Mesendoderm (in vitro differentiated cells): ENCODE measurements at regions not wholly inside any gene's neighbourhood (a gene's known extent, or its start where the extent isn't known, plus 50 kb on each side); places are given as distances from the start of the nearest gene placed in this dataset.

Experiments
- DNase-seq: peaks from one replicate; pipeline ENCODE4 v3.0.0; 2013
- H2AK5ac ChIP-seq: 2 replicates; pipeline ENCODE4 v1.6.1; 2013; ENCODE audit warnings: low read length, inconsistent platforms
- H2BK120ac ChIP-seq: 2 replicates; pipeline ENCODE4 v1.6.1; 2013; ENCODE audit warnings: low read depth, mild to moderate bottlenecking, low read length, moderate library complexity, mixed read lengths
- H2BK15ac ChIP-seq: replicated peaks from 2 replicates; pipeline ENCODE4 v1.6.1; 2013; ENCODE audit warnings: low read depth, mild to moderate bottlenecking, moderate library complexity
- H2BK5ac ChIP-seq: 2 replicates; pipeline ENCODE4 v1.6.1; 2013; ENCODE audit warnings: low read length, inconsistent platforms
- H3K18ac ChIP-seq: 2 replicates; pipeline ENCODE4 v1.6.1; 2013; ENCODE audit warnings: mild to moderate bottlenecking, low read length, mixed read lengths
- H3K23ac ChIP-seq: one replicate; pipeline ENCODE4 v1.6.1; 2013; ENCODE audit warnings: low read length
- H3K27ac ChIP-seq: 2 replicates; pipeline ENCODE4 v1.5.1; 2013; ENCODE audit warnings: low read depth, mild to moderate bottlenecking, inconsistent platforms, low read length, moderate library complexity
- H3K27me3 ChIP-seq: 2 replicates; pipeline ENCODE4 v1.6.1; 2013; ENCODE audit warnings: low read length, control low read depth, mild to moderate bottlenecking, inconsistent platforms; ENCODE audit not compliant: insufficient read depth, poor library complexity
- H3K36me3 ChIP-seq: 2 replicates; pipeline ENCODE4 v1.6.1; 2013; ENCODE audit warnings: low read length, inconsistent platforms; ENCODE audit not compliant: control insufficient read depth, insufficient read depth
- H3K4ac ChIP-seq: one replicate; pipeline ENCODE4 v1.6.1; 2013; ENCODE audit warnings: low read depth, mild to moderate bottlenecking, low read length, moderate library complexity
- H3K4me1 ChIP-seq: 2 replicates; pipeline ENCODE4 v1.6.1; 2013; ENCODE audit warnings: low read depth, low read length, inconsistent platforms; ENCODE audit not compliant: control insufficient read depth
- H3K4me2 ChIP-seq: 2 replicates; pipeline ENCODE4 v1.6.1; 2013; ENCODE audit warnings: low read length
- H3K4me3 ChIP-seq: 2 replicates; pipeline ENCODE4 v1.5.1; 2013; ENCODE audit warnings: mild to moderate bottlenecking, low read length
- H3K56ac ChIP-seq: one replicate; pipeline ENCODE4 v1.6.1; 2013; ENCODE audit warnings: low read length
- H3K79me1 ChIP-seq: 2 replicates; pipeline ENCODE4 v1.6.1; 2013; ENCODE audit warnings: low read length, inconsistent platforms
- H3K79me2 ChIP-seq: 2 replicates; pipeline ENCODE4 v1.6.1; 2013; ENCODE audit warnings: mild to moderate bottlenecking, low read length; ENCODE audit not compliant: control insufficient read depth, insufficient read depth
- H3K9ac ChIP-seq: 2 replicates; pipeline ENCODE4 v1.6.1; 2013; ENCODE audit warnings: low read length, inconsistent platforms
- H4K5ac ChIP-seq: one replicate; pipeline ENCODE4 v1.6.1; 2013; ENCODE audit warnings: low read length
- H4K8ac ChIP-seq: one replicate; pipeline ENCODE4 v1.6.1; 2013; ENCODE audit warnings: low read depth, mild to moderate bottlenecking, control low read depth, low read length, moderate library complexity
- WGBS: extraction: QIAGEN DNeasy Blood & Tissue Kit; methylation state at CpG from one replicate; pipeline ENCODE4 v1.1.7; 2013; ENCODE audit warnings: low lambda C conversion rate, missing lambda C conversion rate; ENCODE audit not compliant: insufficient coverage; ENCODE audit errors: extremely low coverage; 5-methylcytosine and 5-hydroxymethylcytosine counted together

DNA sequence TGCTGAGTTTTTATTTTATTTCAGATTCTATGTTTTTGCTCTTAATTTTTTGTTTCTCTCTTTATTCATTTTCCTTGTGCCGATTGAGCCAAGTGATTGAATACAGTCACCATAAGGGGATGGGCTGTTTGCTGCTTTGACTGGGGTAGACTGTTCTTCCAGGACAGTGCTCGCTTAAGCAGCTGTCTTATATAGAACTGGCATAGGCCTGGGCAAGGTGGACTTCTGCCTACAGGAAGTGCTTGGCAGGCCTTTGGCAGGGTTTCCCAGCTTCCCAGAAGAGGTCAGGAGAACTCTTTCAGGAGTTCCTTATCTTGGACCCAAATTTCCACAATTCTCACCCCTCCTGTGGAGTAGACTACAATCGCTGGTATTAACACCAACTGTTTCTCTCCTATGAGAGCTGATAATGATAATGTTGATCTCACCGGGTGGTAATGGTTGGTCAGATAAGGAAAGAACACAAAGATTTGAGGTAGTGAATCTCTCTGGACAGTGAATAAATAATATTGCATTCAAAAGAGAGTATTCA lies 207.5 kb upstream of the ST6GAL2 start:
- Histone ChIP-seq H3K4me1 (peaks cover 4% of the 10 kb centered on the region), H2AK5ac (no peak overlapping the region), H3K36me3 (no peaks in the 10 kb centered on the region), H4K5ac (no peak overlapping the region), H3K27ac (no peak overlapping the region), H3K18ac (no peak overlapping the region), H3K56ac (no peak overlapping the region), H3K79me2 (no peaks in the 10 kb centered on the region), H4K8ac (no peak overlapping the region), H3K4me3 (no peak overlapping the region), H2BK120ac (no peak overlapping the region), H2BK15ac (no peak overlapping the region), H3K27me3 (no peaks in the 10 kb centered on the region), H3K4ac (no peak overlapping the region), H3K23ac (no peak overlapping the region), H3K9ac (no peak overlapping the region), H3K4me2 (no peak overlapping the region), H2BK5ac (no peak overlapping the region), H3K79me1 (no peaks in the 10 kb centered on the region)
- WGBS: no CpG with 5 or more reads among the region's 4 CpGs
- DNase-seq: peak; percentile 92

DNA sequence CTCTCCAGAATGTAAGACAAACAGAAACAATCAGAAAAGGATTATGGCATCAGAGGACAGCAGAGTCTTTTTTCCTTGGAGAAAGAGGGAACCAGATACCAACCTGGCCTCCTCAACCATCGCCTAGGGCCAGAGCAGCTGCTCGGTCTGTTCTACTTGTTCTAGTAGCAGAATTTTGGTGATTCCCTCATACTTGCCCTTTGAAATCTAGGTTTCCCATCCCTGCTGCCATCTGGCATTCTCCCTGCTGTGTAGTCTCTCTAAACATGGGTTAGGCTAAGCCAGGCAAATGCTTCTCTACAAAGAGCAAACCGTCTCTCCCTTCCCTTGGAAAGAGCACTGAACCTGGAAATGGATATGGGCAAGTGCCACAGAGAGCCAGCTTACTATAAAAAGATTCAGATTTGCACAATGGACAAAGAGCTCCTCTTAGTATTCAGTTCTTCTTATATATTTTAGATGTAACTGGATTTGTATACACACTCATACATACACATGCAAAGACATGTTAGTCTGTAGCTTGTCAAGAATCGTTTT lies 208.6 kb upstream of the ST6GAL2 start:
- WGBS: no CpG with 5 or more reads among the region's 4 CpGs
- Histone ChIP-seq H3K4me3 (no peak overlapping the region), H3K23ac (no peak overlapping the region), H4K8ac (no peak overlapping the region), H3K4me1 (peaks cover 4% of the 10 kb centered on the region), H4K5ac (no peak overlapping the region), H3K18ac (peak overlapping the region; percentile 80), H3K4ac (no peak overlapping the region), H3K36me3 (no peaks in the 10 kb centered on the region), H2BK5ac (no peak overlapping the region), H3K56ac (no peak overlapping the region), H3K9ac (no peak overlapping the region), H3K79me2 (no peaks in the 10 kb centered on the region), H3K27ac (no peak overlapping the region), H2BK120ac (no peak overlapping the region), H3K4me2 (no peak overlapping the region), H3K27me3 (no peaks in the 10 kb centered on the region), H2BK15ac (no peak overlapping the region), H3K79me1 (no peaks in the 10 kb centered on the region), H2AK5ac (no peak overlapping the region)
- DNase-seq: no peak

DNA sequence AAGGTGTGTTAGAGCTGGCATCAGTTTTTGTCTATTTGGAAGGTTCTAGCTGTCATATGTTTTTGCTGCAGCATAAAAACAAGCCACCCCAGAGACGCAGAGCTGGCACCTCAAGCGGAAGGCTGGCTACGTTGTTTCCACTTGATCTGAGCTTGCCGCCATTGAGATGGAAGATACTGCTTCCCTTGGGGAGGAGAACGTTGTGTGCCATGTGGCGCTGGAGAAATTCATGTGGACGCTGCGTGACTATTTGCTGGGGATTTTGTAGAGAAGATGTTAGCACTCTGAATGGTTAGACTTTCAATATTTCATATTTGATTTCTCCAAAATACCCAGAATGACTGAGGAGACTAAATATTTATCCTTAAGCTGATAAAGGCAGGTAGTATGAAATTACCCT lies 216.2 kb upstream of the ST6GAL2 start:
- Histone ChIP-seq H4K8ac (no peak overlapping the region), H3K4me3 (no peak overlapping the region), H2AK5ac (no peak overlapping the region), H3K4me2 (no peak overlapping the region), H3K56ac (no peak overlapping the region), H3K18ac (no peak overlapping the region), H3K4ac (no peak overlapping the region), H3K79me2 (no peaks in the 10 kb centered on the region), H2BK120ac (no peak overlapping the region), H3K27ac (no peak overlapping the region), H2BK15ac (no peak overlapping the region), H3K27me3 (no peaks in the 10 kb centered on the region), H3K9ac (no peak overlapping the region), H4K5ac (no peak overlapping the region), H2BK5ac (no peak overlapping the region), H3K23ac (no peak overlapping the region), H3K36me3 (no peaks in the 10 kb centered on the region), H3K4me1 (no peaks in the 10 kb centered on the region), H3K79me1 (no peaks in the 10 kb centered on the region)
- DNase-seq: no peak
- WGBS: no CpG with 5 or more reads among the region's 8 CpGs

DNA sequence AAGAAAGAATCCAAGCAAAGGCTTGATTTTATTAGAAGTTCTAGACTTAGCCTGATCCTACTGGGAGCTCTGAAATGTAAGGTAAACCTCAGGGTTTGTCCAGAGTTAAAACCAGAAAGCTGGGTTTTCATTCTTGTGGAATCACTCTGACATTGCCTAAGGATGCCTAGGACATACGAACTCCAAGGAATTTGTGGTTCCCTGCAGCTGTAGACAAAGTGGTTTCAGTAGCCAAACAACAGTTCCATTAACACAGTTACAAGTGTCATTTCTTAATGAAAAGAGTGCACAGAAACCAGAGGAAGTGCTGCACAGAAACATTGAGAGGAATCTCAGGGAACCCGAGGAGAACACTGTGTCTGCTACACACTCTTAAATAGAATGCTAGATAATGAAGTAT lies 221.4 kb upstream of the ST6GAL2 start:
- Histone ChIP-seq H3K36me3 (no peaks in the 10 kb centered on the region), H3K4me3 (no peak overlapping the region), H3K56ac (no peak overlapping the region), H2BK15ac (no peak overlapping the region), H2BK5ac (no peak overlapping the region), H3K79me1 (no peaks in the 10 kb centered on the region), H4K5ac (no peak overlapping the region), H3K27ac (no peak overlapping the region), H3K27me3 (no peaks in the 10 kb centered on the region), H3K23ac (no peak overlapping the region), H3K18ac (no peak overlapping the region), H2BK120ac (no peak overlapping the region), H3K79me2 (no peaks in the 10 kb centered on the region), H2AK5ac (no peak overlapping the region), H3K9ac (no peak overlapping the region), H3K4me1 (no peaks in the 10 kb centered on the region), H3K4ac (no peak overlapping the region), H4K8ac (no peak overlapping the region), H3K4me2 (no peak overlapping the region)
- no CpG with 5 or more reads among the region's 2 CpGs for WGBS
- no peak for DNase-seq

DNA sequence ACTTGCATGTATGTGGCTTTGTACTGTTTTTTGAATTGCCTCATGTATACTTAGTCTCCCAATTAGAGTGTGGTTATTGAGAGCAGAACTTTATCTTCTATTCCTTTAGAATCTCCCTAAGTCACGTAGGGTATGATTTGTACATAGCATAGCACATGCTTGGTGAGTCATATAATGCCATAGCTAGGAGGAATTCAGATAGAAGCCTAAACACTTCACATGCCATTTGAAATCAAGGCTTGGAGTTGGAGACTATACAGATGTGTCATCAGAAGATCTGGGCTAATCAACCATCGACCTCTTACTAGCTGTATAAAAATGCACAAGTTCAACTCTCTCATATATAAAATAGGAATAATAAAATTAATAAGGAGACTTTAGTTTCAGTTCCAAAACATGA lies 222.6 kb upstream of the ST6GAL2 start:
- no peaks in the 10 kb centered on the region for H3K4me1 ChIP-seq
- no peak overlapping the region for H3K18ac ChIP-seq
- H3K36me3 ChIP-seq: no peaks in the 10 kb centered on the region
- no peak overlapping the region for H3K4me3 ChIP-seq
- no peaks in the 10 kb centered on the region for H3K79me2 ChIP-seq
- H3K4me2 ChIP-seq: no peak overlapping the region
- DNase-seq: no peak
- no peak overlapping the region for H2BK5ac ChIP-seq
- no peak overlapping the region for H4K8ac ChIP-seq
- no peaks in the 10 kb centered on the region for H3K27me3 ChIP-seq
- no peaks in the 10 kb centered on the region for H3K79me1 ChIP-seq
- WGBS: no CpG with 5 or more reads among the region's 2 CpGs
- H4K5ac ChIP-seq: no peak overlapping the region
- no peak overlapping the region for H3K27ac ChIP-seq
- H3K23ac ChIP-seq: no peak overlapping the region
- no peak overlapping the region for H2AK5ac ChIP-seq
- no peak overlapping the region for H3K56ac ChIP-seq
- no peak overlapping the region for H2BK15ac ChIP-seq
- H3K4ac ChIP-seq: no peak overlapping the region
- no peak overlapping the region for H3K9ac ChIP-seq
- no peak overlapping the region for H2BK120ac ChIP-seq

DNA sequence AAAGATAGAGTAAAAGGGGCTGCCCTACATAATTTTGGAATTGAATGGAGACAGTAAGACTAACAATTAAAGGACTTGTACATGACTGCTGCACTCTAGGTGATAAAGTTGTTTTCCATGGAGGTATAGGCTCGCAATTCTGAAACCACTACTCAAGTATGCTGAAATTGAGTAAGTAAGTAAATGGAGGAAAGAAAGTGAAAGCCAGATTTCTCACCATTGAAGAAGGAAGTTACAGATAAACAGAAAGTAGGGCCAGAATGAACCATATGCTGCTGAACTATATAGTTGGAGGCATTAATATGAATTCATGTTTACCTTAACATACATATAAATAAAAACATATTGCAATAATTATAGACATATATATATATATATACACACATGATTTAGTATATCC lies 225.7 kb upstream of the ST6GAL2 start:
- DNase-seq: no peak
- Histone ChIP-seq H2BK5ac (no peak overlapping the region), H3K4me1 (no peaks in the 10 kb centered on the region), H3K18ac (no peak overlapping the region), H3K4ac (no peak overlapping the region), H3K79me2 (no peaks in the 10 kb centered on the region), H3K23ac (no peak overlapping the region), H3K56ac (no peak overlapping the region), H2BK120ac (no peak overlapping the region), H4K8ac (no peak overlapping the region), H3K36me3 (no peaks in the 10 kb centered on the region), H4K5ac (no peak overlapping the region), H3K27ac (no peak overlapping the region), H3K4me3 (no peak overlapping the region), H3K79me1 (no peaks in the 10 kb centered on the region), H3K9ac (no peak overlapping the region), H3K27me3 (no peaks in the 10 kb centered on the region), H2BK15ac (no peak overlapping the region), H3K4me2 (no peak overlapping the region), H2AK5ac (no peak overlapping the region)
- WGBS: no CpG with 5 or more reads among the region's 1 CpG
